Lower leg skin (tissue), 4 donors: ENCODE measurements at regions not wholly inside any gene's neighbourhood (a gene's known extent, or its start where the extent isn't known, plus 50 kb on each side); places are given as distances from the start of the nearest gene placed in this dataset.

Source experiments
- DNase-seq, 2 donors: peaks; one replicate each; pipeline ENCODE4 v3.0.0-alpha.2; 2019; ENCODE audit warnings: low spot score in 2 of 2
- H3K4me3 ChIP-seq: fragments of 200-600 bp; sonication (generic); 2 replicates; pipeline ENCODE4 v1.5.1; 2017; ENCODE audit warnings: mild to moderate bottlenecking, low read depth; ENCODE audit not compliant: poor library complexity, severe bottlenecking
- POLR2A ChIP-seq, 2 donors: fragments of 450-650 bp; IDR thresholded peaks; one replicate each; pipeline ENCODE4 v1.6.1; 2016 to 2017; ENCODE audit warnings: antibody characterized with exemption in 2 of 2, mild to moderate bottlenecking in 1 of 2, moderate library complexity in 1 of 2
- WGBS, 2 donors: methylation state at CpG; one replicate each; pipeline ENCODE4 v1.1.5; 2018; 5-methylcytosine and 5-hydroxymethylcytosine counted together
- intact Hi-C: fragments of 100-400 bp; cut with DNase I; formaldehyde crosslinking; loops from one replicate; pipeline ENCODE4 v1.15.0; 2023; ENCODE audit warnings: low total_unique reads
- TF ChIP-seq, protein P1 (sequence below), 3 donors: fragments of 450-650 bp; IDR thresholded peaks; one replicate each; pipeline ENCODE4 v1.5.1; 2016; ENCODE audit warnings: antibody characterized with exemption in 3 of 3, mild to moderate bottlenecking in 3 of 3, moderate library complexity in 2 of 3

DNA sequence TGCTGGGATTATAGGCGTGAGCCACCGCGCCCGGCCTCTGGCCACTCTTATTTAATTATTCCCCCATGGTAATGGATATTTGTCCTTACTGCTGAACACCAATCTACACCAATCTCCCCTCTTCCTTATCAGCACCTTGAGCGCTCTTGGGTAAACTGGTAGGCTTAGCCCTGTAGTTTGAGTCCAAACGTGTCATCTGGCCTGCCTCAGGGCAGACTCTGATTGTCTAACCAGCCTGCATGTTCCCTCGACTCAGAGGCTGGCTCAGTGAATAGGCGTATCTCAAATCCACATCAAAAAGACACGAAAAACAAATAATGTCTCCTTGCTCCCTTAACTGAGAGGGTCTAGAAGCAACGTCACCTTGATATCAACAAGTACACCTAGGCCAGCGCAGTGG lies 260.9 kb downstream of the TFAP2C start:
- DNase-seq = no peak
- TF ChIP-seq, protein P1, sequence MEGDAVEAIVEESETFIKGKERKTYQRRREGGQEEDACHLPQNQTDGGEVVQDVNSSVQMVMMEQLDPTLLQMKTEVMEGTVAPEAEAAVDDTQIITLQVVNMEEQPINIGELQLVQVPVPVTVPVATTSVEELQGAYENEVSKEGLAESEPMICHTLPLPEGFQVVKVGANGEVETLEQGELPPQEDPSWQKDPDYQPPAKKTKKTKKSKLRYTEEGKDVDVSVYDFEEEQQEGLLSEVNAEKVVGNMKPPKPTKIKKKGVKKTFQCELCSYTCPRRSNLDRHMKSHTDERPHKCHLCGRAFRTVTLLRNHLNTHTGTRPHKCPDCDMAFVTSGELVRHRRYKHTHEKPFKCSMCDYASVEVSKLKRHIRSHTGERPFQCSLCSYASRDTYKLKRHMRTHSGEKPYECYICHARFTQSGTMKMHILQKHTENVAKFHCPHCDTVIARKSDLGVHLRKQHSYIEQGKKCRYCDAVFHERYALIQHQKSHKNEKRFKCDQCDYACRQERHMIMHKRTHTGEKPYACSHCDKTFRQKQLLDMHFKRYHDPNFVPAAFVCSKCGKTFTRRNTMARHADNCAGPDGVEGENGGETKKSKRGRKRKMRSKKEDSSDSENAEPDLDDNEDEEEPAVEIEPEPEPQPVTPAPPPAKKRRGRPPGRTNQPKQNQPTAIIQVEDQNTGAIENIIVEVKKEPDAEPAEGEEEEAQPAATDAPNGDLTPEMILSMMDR (IDR thresholded peaks at IDR 0.05) = no peak
- no peak for TF ChIP-seq POLR2A (IDR thresholded peaks at IDR 0.05)
- H3K4me3 ChIP-seq = no peak overlapping the region
- 75 to 76% methylated on average over 11 of the region's 11 CpGs for WGBS, 2 donors
- intact Hi-C loops = no loop called here

DNA sequence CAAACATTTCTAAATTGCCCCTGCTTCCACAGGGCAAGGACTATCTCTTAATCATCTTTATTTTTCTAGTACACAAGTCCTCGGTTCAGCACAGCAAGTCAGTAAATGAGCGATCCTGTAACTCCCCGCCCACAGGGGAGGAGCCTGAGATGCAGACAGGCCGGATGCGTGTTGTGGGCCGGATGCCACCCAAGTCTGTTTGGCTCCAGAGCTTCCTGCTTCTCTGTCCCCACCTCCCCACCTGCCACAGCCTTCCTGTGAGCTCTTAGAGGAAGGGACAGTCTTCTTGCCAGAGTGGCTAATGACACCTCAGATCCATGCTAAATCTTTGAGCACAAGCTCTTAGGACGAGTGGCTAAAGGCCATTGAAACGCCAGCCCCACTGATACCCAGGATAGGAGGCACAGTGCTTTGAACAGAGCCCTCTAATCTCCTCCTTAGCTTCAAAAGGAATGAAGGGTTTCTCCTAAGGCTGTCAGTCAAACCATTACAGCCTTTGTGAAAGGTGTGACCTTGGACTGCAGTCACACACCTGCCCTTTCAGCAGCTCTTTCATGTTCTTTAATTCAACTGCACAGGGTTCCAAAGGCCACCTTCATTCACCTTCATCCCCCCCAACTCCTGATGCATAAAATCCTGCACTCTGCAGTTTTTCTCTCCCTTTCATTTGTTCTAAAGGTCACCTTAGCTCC lies 264.3 kb downstream of the TFAP2C start:
- no peak overlapping the region for H3K4me3 ChIP-seq
- intact Hi-C loops = no loop called here
- TF ChIP-seq, protein P1 (IDR thresholded peaks at IDR 0.05) = no peak
- no peak for TF ChIP-seq POLR2A (IDR thresholded peaks at IDR 0.05)
- 42 to 54% methylated on average over 8 of the region's 8 CpGs for WGBS, 2 donors
- no peak for DNase-seq

DNA sequence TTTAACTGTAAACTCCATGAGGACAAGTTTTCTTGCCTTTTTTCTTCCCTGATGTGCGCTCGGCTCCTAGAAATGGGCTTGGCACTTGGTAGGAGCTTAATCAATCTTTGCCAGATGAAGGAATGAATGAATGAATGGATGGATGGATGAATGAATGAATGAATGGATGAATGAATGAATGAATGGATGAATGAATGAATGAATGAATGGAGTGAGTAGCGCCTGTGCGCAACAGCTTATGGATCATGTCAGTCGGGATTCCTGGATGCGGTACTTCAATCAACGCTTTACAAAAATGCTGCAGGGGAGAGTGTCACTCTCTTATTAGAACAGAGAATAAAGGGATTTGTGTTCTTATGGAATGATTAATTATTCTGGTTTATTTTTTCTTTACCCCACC lies 267.3 kb downstream of the TFAP2C start:
- DNase-seq = no peak
- intact Hi-C loops = no loop called here
- TF ChIP-seq, protein P1 (IDR thresholded peaks at IDR 0.05) = no peak
- no peak for TF ChIP-seq POLR2A (IDR thresholded peaks at IDR 0.05)
- no peak overlapping the region for H3K4me3 ChIP-seq
- 92 to 97% methylated on average over 7 of the region's 7 CpGs for WGBS, 2 donors

DNA sequence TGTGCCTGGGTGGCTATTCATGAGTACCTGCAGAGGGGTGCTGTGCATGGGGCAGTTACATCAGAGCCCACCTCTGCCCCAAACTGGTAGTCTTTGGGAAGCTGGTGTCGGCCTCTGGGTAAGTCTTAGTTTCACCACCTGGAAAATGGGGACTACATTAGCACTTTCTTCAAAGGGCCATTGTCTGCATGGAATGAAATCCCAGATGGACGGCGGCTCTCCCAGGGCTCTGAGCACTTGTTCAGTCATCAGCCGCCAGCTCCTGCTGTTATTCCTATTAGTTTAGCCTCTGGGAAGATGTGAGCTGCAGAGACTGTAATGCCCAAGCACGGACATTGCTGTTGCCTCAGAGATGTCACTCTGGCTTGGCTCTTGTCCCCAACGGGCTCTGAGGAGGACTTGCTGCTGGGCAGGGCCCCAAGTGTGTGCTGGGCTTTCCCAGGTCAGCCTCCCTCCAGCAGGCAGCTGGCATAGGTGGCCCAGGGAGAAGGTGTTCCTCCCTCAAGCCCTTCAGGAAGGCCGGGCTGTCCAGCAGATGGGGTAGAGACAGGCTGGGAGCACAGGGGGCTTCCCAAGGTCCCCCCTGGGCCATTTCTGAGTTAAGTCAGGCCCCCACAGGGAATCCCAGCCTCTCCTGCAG lies 268.3 kb downstream of the TFAP2C start:
- 66 to 78% methylated on average over 5 to 7 of the region's 7 CpGs for WGBS, 2 donors
- no peak overlapping the region for H3K4me3 ChIP-seq
- intact Hi-C loops = no loop called here
- TF ChIP-seq, protein P1 (IDR thresholded peaks at IDR 0.05) = no peak
- no peak for TF ChIP-seq POLR2A (IDR thresholded peaks at IDR 0.05)
- DNase-seq = no peak

DNA sequence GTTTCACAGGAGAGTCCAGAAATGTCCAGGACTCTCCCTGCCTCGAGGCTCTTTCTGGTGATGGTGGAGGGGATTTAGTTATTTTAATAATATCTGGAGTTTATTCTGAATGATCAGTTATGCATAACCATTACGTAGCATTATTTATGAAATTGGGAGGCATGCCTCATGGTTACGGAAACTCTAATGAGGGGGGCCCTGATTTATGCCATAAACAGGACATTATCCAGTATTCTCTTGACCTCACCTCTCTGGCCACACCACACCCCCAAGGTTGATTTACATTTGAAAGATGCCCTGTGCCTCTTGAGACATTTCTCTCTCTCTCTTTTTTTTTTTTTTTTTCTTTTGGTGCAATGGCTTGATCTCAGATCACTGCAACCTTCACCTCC lies 268.8 kb downstream of the TFAP2C start:
- 85 to 88% methylated on average over 3 of the region's 3 CpGs for WGBS, 2 donors
- H3K4me3 ChIP-seq = no peak overlapping the region
- TF ChIP-seq, protein P1 (IDR thresholded peaks at IDR 0.05) = no peak
- TF ChIP-seq POLR2A (IDR thresholded peaks at IDR 0.05) = no peak
- no peak for DNase-seq
- intact Hi-C loops = no loop called here
